ENCODE measurements at regions not wholly inside any gene's neighbourhood (a gene's known extent, or its start where the extent isn't known, plus 50 kb on each side); places are given as distances from the start of the nearest gene placed in this dataset.

DNA sequence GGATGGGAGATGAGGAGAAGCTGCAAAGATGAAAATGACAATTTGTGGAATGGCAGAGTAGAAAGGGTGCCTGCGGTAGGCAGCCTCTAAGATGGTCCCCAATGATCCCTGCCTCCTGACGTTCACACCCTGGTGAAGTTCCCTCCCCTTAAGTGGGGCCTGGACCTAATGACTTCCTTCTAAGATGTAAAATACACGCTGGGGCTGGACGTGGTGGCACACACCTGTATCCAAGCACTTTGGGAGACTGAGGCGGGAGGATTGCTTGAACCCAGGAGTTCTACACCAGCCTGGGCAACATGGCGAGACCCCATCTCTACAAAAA, 60.7 kb upstream of the CREB3L1 start:
- TF ChIP-seq, protein P1, sequence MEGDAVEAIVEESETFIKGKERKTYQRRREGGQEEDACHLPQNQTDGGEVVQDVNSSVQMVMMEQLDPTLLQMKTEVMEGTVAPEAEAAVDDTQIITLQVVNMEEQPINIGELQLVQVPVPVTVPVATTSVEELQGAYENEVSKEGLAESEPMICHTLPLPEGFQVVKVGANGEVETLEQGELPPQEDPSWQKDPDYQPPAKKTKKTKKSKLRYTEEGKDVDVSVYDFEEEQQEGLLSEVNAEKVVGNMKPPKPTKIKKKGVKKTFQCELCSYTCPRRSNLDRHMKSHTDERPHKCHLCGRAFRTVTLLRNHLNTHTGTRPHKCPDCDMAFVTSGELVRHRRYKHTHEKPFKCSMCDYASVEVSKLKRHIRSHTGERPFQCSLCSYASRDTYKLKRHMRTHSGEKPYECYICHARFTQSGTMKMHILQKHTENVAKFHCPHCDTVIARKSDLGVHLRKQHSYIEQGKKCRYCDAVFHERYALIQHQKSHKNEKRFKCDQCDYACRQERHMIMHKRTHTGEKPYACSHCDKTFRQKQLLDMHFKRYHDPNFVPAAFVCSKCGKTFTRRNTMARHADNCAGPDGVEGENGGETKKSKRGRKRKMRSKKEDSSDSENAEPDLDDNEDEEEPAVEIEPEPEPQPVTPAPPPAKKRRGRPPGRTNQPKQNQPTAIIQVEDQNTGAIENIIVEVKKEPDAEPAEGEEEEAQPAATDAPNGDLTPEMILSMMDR (IDR thresholded peaks at IDR 0.05) = no peak
- TF ChIP-seq POLR2A (IDR thresholded peaks at IDR 0.05) = no peak

All from Peyer's patch (tissue), 4 donors.